K562 (cell line): ENCODE measurements at regions not wholly inside any gene's neighbourhood (a gene's known extent, or its start where the extent isn't known, plus 50 kb on each side); places are given as distances from the start of the nearest gene placed in this dataset.

Experiments
- GATAD2A ChIP-seq: fragments of 450-650 bp; IDR thresholded peaks from 2 replicates; pipeline ENCODE4 v1.6.1; 2017
- GTF2F1 ChIP-seq: IDR thresholded peaks from 2 replicates; pipeline ENCODE4 v1.6.1; 2011; ENCODE audit warnings: low read depth, low read length, improper control_type of control experiment
- KLF6 ChIP-seq: fragments of 250-450 bp; sonication (Bioruptor Pico); IDR thresholded peaks from 2 replicates; pipeline ENCODE4 v1.4.0; 2020; ENCODE audit warnings: mild to moderate bottlenecking, moderate library complexity, borderline replicate concordance
- LEF1 ChIP-seq: fragments of 450-650 bp; IDR thresholded peaks from 2 replicates; pipeline ENCODE4 v1.6.1; 2016; ENCODE audit warnings: mild to moderate bottlenecking
- TAL1 ChIP-seq: fragments of 450-650 bp; IDR thresholded peaks from 2 replicates; pipeline ENCODE4 v1.6.1; 2016; ENCODE audit warnings: mild to moderate bottlenecking
- TFAM ChIP-seq: fragments of 250-450 bp; sonication (Bioruptor Pico); conservative IDR thresholded peaks from 2 replicates; pipeline ENCODE4 v1.5.0; 2021; ENCODE audit warnings: mild to moderate bottlenecking, moderate library complexity
- ZBTB8A ChIP-seq: fragments of 450-650 bp; IDR thresholded peaks from 2 replicates; pipeline ENCODE4 v1.6.1; 2018; ENCODE audit warnings: mild to moderate bottlenecking, moderate library complexity; ENCODE audit not compliant: partially characterized antibody
- ZEB2 ChIP-seq: fragments of 450-650 bp; IDR thresholded peaks from 2 replicates; pipeline ENCODE4 v1.6.1; 2016
- ZNF253 ChIP-seq: fragments of 250-450 bp; sonication (Bioruptor Pico); conservative IDR thresholded peaks from 2 replicates; pipeline ENCODE4 v1.6.1; 2021; ENCODE audit warnings: mild to moderate bottlenecking
- TF ChIP-seq, protein P1 (sequence below): fragments of 250-450 bp; sonication (Bioruptor Pico); IDR thresholded peaks from 2 replicates; pipeline ENCODE4 v1.4.0; 2020
- TF ChIP-seq, protein P2 (sequence below): sonication (generic); formaldehyde crosslinking; IDR thresholded peaks from 2 replicates; pipeline ENCODE4 v1.4.0; 2020; ENCODE audit warnings: mild to moderate bottlenecking, missing genetic modification reagents
- TF ChIP-seq, protein P3 (sequence below): fragments of 450-650 bp; formaldehyde crosslinking; IDR thresholded peaks from 2 replicates; pipeline ENCODE4 v1.4.0; 2020; ENCODE audit warnings: mild to moderate bottlenecking, moderate library complexity
- TF ChIP-seq, protein P4 (sequence below): fragments of 450-650 bp; formaldehyde crosslinking; conservative IDR thresholded peaks from 2 replicates; pipeline ENCODE4 v1.4.0; 2022; ENCODE audit warnings: mild to moderate bottlenecking, missing genetic modification characterization
- TF ChIP-seq, protein P5 (sequence below): fragments of 450-650 bp; IDR thresholded peaks from one replicate; pipeline ENCODE4 v1.6.1; 2018; ENCODE audit warnings: mild to moderate bottlenecking, moderate library complexity; ENCODE audit not compliant: partially characterized antibody
- TF ChIP-seq, protein P6 (sequence below): fragments of 250-450 bp; sonication (Bioruptor Pico); IDR thresholded peaks from 2 replicates; pipeline ENCODE4 v1.4.0; 2020; ENCODE audit warnings: mild to moderate bottlenecking

DNA sequence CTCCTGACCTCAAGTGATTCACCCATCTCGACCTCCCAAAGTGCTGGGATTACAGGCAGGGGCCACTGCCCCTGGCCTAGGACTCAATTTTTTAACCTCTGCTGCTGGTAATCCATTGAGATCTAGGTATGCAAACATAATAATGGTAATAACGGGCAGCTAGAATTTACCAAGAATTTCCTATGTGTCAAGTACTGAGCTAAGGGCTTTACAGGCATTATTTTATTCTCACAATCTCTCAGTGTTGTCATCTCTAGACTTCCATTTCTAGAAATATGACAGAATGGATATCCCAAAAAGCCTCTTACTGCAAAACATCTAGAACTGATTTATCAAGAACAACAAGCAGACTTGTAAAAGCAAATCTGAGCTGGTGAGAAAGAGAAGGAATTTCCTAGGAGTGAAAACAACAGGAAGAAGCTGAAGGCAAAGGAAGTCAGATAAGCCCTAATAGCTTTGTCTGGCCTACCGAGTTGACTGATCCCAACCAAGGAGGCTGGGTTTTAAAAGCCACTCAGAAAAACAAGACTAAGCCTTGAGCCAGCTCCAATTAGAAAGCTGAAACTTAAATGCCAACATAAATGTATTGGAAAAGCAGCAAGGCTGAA is 70.6 kb downstream of the CCDC71L start (continued):
- TF ChIP-seq, protein P1, sequence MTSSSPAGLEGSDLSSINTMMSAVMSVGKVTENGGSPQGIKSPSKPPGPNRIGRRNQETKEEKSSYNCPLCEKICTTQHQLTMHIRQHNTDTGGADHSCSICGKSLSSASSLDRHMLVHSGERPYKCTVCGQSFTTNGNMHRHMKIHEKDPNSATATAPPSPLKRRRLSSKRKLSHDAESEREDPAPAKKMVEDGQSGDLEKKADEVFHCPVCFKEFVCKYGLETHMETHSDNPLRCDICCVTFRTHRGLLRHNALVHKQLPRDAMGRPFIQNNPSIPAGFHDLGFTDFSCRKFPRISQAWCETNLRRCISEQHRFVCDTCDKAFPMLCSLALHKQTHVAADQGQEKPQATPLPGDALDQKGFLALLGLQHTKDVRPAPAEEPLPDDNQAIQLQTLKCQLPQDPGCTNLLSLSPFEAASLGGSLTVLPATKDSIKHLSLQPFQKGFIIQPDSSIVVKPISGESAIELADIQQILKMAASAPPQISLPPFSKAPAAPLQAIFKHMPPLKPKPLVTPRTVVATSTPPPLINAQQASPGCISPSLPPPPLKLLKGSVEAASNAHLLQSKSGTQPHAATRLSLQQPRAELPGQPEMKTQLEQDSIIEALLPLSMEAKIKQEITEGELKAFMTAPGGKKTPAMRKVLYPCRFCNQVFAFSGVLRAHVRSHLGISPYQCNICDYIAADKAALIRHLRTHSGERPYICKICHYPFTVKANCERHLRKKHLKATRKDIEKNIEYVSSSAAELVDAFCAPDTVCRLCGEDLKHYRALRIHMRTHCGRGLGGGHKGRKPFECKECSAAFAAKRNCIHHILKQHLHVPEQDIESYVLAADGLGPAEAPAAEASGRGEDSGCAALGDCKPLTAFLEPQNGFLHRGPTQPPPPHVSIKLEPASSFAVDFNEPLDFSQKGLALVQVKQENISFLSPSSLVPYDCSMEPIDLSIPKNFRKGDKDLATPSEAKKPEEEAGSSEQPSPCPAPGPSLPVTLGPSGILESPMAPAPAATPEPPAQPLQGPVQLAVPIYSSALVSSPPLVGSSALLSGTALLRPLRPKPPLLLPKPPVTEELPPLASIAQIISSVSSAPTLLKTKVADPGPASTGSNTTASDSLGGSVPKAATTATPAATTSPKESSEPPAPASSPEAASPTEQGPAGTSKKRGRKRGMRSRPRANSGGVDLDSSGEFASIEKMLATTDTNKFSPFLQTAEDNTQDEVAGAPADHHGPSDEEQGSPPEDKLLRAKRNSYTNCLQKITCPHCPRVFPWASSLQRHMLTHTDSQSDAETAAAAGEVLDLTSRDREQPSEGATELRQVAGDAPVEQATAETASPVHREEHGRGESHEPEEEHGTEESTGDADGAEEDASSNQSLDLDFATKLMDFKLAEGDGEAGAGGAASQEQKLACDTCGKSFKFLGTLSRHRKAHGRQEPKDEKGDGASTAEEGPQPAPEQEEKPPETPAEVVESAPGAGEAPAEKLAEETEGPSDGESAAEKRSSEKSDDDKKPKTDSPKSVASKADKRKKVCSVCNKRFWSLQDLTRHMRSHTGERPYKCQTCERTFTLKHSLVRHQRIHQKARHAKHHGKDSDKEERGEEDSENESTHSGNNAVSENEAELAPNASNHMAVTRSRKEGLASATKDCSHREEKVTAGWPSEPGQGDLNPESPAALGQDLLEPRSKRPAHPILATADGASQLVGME (CRISPR knock-in tag), result no peak
- TF ChIP-seq LEF1 (no peak), GATAD2A (no peak), TAL1 (peak; percentile 28; the same call in 1 of the 2 replicates), GTF2F1 (no peak), KLF6 (no peak), ZNF253 (CRISPR knock-in tag) (no peak), ZBTB8A (no peak), TFAM (CRISPR knock-in tag) (no peak), ZEB2 (no peak)
- TF ChIP-seq, protein P2, sequence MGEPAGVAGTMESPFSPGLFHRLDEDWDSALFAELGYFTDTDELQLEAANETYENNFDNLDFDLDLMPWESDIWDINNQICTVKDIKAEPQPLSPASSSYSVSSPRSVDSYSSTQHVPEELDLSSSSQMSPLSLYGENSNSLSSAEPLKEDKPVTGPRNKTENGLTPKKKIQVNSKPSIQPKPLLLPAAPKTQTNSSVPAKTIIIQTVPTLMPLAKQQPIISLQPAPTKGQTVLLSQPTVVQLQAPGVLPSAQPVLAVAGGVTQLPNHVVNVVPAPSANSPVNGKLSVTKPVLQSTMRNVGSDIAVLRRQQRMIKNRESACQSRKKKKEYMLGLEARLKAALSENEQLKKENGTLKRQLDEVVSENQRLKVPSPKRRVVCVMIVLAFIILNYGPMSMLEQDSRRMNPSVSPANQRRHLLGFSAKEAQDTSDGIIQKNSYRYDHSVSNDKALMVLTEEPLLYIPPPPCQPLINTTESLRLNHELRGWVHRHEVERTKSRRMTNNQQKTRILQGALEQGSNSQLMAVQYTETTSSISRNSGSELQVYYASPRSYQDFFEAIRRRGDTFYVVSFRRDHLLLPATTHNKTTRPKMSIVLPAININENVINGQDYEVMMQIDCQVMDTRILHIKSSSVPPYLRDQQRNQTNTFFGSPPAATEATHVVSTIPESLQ (CRISPR knock-in tag), result no peak
- TF ChIP-seq, protein P3, sequence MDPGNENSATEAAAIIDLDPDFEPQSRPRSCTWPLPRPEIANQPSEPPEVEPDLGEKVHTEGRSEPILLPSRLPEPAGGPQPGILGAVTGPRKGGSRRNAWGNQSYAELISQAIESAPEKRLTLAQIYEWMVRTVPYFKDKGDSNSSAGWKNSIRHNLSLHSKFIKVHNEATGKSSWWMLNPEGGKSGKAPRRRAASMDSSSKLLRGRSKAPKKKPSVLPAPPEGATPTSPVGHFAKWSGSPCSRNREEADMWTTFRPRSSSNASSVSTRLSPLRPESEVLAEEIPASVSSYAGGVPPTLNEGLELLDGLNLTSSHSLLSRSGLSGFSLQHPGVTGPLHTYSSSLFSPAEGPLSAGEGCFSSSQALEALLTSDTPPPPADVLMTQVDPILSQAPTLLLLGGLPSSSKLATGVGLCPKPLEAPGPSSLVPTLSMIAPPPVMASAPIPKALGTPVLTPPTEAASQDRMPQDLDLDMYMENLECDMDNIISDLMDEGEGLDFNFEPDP, result no peak
- TF ChIP-seq, protein P4, sequence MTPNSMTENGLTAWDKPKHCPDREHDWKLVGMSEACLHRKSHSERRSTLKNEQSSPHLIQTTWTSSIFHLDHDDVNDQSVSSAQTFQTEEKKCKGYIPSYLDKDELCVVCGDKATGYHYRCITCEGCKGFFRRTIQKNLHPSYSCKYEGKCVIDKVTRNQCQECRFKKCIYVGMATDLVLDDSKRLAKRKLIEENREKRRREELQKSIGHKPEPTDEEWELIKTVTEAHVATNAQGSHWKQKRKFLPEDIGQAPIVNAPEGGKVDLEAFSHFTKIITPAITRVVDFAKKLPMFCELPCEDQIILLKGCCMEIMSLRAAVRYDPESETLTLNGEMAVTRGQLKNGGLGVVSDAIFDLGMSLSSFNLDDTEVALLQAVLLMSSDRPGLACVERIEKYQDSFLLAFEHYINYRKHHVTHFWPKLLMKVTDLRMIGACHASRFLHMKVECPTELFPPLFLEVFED (CRISPR knock-in tag), result no peak; the same call in 1 of the 2 replicates
- TF ChIP-seq, protein P5, sequence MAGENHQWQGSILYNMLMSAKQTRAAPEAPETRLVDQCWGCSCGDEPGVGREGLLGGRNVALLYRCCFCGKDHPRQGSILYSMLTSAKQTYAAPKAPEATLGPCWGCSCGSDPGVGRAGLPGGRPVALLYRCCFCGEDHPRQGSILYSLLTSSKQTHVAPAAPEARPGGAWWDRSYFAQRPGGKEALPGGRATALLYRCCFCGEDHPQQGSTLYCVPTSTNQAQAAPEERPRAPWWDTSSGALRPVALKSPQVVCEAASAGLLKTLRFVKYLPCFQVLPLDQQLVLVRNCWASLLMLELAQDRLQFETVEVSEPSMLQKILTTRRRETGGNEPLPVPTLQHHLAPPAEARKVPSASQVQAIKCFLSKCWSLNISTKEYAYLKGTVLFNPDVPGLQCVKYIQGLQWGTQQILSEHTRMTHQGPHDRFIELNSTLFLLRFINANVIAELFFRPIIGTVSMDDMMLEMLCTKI, result no peak
- TF ChIP-seq, protein P6, sequence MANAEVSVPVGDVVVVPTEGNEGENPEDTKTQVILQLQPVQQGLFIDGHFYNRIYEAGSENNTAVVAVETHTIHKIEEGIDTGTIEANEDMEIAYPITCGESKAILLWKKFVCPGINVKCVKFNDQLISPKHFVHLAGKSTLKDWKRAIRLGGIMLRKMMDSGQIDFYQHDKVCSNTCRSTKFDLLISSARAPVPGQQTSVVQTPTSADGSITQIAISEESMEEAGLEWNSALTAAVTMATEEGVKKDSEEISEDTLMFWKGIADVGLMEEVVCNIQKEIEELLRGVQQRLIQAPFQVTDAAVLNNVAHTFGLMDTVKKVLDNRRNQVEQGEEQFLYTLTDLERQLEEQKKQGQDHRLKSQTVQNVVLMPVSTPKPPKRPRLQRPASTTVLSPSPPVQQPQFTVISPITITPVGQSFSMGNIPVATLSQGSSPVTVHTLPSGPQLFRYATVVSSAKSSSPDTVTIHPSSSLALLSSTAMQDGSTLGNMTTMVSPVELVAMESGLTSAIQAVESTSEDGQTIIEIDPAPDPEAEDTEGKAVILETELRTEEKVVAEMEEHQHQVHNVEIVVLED (CRISPR knock-in tag), result peak; percentile 15; the same call in 1 of the 2 replicates
